EH (cell line): ENCODE measurements at regions not wholly inside any gene's neighbourhood (a gene's known extent, or its start where the extent isn't known, plus 50 kb on each side); places are given as distances from the start of the nearest gene placed in this dataset.
A peak's percentile ranks its signal among the peaks of the same experiment; 100 is the strongest.

Source experiments
- DNase-seq: peaks from one replicate; pipeline ENCODE4 v3.0.0-alpha.2; 2015; ENCODE audit warnings: low read depth

DNA sequence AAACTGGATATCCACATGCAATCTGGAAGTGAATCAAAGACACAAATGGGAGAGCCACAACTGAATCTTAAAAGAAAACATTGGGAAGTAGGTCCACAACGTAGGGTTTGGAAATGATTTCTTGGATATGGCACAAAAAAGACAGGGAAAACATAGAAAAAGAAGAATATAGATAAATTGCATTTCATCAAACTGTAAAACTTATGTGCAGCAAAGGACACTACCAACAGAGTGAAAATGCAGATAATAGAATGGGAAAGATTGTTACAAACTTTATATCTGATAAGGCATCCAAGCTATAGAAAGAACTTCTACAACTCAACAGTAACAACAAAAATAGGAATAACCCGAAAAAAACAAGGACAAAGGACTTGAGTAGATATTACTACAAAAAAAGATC is 89.6 kb downstream of the ZNF280B start:
- no peak for DNase-seq

DNA sequence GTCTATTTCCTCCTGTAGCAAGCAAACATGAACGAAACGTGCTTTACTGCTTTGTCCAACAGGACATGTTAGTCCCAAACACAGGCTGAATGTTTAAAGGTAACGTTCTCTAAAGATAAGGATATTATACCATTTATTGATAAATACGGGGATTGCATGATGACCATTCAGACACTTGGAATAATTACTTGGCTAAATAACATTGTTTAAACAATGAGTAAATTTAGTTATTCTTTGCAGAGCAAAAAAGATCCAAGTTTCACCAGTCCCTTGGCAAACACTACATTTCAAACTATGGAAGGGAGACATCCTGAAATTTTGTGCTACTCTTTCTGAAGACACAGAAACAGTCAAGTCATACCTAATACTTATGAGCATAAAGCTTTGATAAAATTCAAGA is 88.0 kb downstream of the ZNF280B start:
- no peak for DNase-seq

DNA sequence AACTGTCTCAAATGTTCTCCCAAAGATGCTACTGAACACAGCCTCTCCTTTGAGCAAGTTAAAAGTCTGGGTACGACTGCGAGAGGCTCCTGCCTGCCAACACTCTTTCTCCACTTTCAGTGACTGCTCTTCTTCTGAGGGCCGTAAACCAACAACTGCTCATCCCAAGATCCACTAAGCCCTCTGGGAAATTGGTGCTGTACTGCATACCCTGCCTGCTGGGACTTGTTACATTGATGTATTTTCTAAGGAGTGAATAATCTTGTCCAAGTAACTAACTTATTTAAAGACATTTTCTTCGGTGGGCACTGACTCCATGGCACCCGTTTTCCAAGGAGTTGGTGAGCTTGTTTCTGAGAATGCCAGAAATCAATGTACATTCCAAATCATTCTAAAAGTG is 87.2 kb downstream of the ZNF280B start:
- no peak for DNase-seq

DNA sequence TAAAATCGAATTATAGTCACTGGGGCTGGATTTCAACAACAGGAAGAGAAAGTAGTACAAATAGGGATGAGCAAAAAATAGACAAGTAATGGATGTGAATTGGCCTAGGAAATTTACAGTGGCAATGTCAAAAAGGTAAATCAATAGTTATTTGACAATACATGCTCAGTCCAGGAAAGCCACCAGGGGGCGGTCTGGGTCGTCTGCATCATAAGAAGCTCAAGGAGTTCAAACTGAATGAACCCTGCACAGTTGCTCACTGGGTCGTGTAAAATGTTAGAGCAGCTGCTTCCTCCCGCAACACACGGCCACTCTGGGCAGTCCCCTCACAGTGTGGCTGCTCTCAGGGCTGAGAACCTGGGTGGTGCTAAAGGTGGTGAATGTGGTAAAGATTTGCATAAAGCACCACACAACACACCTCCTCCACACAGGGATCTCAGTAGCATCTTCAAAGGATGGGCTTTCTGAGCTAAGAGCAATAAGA is 85.9 kb downstream of the ZNF280B start:
- DNase-seq: peak; percentile 56

DNA sequence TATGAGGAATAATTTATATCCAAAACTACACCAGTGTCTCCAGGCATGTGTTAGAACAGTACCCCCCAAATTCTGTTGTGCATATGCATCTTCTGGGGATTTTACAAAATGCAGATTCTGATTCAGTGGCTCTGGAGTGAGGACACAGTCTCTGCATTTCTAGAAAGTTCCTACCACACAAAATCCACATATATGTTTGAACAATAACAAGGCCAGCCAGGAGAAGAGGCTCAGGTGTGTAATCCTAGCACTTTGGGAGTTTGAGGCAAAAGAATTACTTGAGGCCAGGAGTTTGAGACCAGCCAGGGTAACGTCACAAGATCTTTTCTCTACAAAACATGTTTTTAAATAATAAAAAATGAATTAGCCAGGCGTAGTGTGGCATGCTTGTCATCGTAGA is 84.9 kb downstream of the ZNF280B start:
- no peak for DNase-seq

DNA sequence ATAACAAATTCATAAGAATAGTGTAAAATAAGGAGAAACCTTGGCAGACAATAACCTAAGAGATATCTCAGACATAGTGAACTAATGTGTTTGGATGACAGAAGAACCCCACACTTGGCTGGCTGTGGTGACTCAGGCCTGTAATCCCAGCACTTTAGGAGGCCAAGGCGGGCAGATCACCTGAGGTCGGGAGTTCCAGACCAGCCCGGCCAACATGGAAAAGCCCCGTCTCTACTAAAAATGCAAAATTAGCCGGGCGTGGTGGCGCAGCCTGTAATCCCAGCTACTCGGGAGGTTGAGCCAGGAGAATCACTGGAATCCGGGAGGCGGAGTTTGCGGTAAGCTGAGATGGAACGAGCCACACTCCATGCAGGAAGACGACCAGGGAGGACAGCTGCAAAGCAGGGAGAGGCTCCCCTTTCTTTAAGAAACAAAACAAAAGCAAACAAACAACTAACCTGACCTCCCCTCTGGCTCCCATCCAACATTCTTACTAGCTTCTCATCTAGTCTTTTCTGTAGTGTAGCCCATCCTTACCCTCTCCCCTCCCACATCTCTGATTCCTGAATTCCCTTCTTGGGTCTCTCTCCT is 84.2 kb downstream of the ZNF280B start:
- no peak for DNase-seq

DNA sequence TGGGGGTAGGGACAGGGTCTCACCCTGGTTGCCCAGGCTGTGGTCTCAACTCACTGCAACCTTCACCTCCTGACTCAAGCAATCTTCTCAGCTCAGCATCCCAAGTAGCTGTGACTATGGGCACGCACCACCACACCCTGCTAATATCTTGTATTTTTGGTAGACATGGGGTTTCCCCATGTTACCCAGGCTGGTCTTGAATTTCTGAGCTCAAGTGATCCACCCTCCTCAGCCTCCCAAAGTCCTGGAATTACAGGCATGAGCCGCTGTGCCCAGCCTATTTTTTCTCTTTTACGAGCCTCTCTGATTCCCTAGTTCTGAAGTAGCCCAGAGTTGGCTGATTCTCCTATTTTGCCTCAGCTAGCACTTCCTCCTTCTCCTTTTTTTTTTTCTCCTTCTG is 83.6 kb downstream of the ZNF280B start:
- no peak for DNase-seq

DNA sequence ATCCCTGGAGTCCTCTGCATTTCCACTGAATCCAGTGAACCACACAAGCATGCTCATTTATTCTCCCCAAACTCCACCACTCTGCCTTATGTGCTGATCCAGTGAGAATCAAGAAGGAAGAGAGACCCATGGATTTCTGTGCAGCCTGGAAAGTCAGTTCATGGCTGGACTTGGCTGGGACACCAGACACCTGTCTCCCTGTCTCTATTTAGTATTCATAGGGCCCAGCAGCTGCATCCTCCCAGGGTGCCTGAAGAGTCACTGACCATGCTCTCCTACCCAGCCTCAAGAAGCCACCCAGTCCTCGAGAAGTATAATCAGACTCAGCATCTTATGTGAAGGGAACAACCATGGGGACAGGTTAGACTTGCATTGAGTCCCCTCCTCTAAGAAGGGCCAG is 83.2 kb downstream of the ZNF280B start:
- DNase-seq: no peak

DNA sequence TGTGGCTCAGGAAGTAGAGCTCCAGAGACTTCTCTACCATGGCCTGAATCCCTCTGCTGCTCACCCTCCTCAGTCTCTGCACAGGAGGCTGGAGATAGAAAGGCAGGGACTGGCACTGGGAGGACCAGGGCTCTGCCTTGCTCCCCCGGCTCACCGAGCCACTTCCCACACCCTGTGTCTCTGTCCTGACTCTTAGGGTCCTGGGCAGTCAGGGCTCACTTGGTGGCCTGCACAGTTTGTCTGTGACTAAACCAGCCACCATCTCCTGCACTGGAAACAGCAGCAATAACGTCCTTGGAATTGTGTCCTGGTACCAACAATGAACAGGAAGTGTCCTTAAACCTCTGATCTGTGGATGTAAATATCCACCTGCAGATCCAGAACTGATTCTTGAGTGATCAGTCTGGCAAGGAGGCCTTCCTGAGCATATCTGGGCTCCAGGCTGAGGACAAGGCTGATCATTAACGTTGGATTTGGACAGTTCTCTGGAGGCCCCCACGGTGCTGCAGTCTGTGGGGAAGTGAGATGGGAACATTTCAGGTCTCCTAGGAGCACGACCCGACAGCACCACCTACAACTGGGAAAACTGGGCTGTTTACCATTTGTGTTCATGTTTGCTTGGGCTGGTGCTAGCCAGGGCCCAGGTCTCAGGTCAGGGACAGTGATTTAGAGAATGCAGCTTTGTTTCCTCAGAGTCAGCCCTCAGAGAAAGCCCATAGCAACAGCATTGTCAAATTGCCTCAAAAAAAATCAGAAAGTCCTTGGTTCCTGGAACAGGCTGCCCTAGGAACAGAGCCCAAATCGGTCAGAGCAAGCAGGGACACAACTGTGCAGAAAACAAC is 82.5 kb downstream of the ZNF280B start:
- no peak for DNase-seq

DNA sequence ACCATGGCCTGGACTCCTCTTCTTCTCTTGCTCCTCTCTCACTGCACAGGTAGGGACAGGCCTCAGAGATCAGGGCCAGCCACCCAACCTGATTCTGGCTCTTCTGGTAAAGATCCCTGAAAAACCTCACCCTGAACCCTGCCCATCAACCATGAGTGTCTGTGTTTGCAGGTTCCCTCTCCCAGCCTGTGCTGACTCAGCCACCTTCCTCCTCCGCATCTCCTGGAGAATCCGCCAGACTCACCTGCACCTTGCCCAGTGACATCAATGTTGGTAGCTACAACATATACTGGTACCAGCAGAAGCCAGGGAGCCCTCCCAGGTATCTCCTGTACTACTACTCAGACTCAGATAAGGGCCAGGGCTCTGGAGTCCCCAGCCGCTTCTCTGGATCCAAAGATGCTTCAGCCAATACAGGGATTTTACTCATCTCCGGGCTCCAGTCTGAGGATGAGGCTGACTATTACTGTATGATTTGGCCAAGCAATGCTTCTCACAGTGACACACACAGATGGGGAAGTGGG is 80.9 kb downstream of the ZNF280B start:
- no peak for DNase-seq

DNA sequence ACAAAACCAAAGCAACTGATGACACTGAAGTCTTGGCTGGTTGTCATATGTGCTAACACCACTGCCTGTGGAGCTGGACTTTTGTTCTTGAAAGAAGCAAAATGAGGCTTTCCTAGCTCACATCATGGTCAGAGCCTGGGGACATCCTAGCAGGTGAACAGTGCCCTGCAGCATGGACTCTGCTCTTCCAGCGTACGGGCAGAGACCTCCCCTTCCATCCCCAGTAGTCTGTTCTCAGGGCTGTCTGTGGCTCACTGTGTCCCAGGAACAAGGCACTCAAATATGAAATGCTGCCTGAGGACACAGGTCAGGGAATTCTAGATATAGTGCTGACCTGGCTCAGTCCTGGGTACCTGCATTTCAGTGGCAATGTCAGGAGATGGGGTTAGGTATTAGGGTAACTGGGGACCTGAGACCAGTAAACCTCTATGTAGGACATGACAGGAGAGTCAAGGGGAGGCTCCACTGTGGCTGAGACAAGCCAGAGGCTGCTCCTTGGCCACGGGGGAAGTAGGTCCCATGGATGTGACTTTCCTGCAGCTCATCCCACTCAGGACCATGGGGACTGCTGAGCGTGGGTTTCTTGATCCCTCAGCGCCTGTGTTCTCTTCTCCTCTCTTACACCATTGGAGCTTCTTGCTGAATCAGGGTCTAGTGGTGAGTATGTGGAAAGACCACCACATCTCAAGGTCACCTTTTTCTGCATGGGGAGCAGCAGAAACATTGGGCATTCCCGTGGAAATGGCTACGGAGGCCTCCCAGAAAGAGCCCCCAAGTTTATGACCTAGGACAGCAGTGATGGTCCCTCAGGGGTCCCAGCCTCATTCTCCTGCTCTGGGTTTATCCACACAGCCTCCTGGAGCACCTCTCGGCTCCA is 80.1 kb downstream of the ZNF280B start:
- DNase-seq: no peak

DNA sequence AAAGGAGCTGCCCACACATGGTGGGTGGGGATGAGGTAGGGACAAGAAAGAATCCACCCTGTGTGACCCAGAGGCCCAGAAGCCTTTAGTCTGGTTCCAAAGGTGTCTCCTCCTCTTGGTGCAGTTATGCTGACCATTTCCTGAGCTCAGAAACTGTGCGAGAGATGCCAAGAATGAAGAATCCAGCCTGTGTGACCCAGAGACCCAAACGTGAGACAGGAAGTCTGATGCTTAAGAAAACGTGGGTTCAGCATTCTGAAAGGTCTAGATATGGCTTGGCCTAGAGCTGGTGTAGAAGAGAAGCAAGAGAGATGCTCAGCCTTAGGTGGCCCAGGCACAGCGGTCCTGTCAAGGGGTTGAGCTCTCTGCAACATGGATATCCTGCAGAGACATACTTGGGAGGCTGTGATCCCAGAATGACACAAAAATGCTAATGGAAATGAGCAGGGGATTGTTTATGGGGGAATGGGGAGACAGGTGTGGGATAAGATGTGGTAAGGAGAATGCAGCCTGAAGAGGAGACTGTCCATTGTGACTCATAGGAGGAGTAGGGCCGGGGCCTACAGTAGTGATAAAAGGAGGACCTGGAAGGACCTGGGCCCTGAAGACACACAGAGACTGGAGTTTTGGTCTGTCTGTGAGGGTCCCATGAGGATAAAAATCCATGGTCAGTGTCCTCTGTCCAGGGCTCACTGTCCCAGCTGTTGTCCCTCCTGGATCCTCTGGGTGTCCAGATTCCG is 79.0 kb downstream of the ZNF280B start:
- no peak for DNase-seq

DNA sequence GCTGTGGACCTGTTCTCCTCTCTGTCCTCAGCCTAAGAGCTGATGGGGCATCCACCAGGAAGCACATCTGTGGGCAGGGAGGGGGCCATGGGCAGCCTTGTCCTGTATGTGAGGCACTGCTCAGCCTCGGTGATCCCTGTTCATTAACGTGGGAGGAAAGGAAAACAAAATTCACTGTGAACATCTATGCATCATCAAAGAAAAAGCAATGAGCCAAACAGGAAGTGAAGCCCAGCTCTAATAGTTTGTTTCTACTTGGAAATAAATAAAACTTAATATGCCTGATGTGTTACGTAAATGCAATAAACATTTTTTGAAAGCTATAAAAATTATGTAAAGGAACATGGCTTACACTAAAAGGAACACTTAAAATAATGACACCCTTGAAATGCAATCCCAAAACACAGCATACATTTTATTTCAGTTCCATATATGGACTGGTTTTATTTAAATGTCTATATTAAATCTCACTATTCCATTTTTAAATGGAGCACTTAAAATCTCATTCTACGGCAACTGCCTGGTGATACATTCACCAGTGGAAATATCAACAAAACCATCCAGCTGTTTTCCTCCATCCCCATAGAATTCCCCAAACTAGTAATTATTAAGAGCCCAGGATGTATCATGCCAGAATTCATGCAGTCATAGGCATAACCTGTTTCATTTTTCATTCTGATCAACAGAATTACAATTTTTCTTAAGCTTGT is 78.3 kb downstream of the ZNF280B start:
- no peak for DNase-seq

DNA sequence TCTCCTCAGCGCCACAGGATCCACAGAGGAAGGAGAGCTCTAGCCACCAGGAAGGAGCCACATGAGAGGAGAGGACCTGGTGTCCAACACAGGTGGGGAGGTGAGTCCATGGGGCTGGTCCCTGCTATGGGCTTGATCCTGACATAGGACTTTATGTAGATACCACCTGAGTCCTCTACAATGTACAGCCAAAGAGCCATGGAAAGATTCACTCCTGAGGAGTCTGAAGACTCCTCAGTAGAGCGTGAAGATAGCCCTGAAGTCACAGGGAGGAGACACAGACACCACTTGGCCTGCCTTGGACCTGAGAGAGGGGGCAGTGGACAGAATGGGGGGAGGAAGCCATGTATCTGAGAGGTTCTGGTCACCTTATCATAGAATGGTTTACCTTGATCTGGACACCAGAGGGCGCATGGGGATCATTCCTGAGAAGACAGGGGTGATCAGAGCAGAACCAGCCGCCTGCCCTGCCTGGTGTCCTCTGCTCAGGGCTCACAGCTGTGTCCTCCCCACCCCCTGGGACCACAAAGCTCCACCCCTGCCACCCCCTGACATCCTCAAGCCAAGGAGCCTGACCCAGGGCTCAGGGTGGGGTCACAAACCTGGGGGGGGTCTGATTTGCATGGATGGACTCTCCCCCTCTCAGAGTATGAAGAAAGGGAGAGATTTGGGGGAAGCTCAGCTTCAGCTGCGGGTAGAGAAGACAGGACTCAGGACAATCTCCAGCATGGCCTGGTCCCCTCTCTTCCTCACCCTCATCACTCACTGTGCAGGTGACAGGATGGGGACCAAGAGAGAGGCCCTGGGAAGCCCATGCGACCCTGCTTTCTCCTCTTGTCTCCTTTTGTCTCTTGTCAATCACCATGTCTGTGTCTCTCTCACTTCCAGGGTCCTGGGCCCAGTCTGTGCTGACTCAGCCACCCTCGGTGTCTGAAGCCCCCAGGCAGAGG is 77.0 kb downstream of the ZNF280B start:
- DNase-seq: peak; percentile 60

DNA sequence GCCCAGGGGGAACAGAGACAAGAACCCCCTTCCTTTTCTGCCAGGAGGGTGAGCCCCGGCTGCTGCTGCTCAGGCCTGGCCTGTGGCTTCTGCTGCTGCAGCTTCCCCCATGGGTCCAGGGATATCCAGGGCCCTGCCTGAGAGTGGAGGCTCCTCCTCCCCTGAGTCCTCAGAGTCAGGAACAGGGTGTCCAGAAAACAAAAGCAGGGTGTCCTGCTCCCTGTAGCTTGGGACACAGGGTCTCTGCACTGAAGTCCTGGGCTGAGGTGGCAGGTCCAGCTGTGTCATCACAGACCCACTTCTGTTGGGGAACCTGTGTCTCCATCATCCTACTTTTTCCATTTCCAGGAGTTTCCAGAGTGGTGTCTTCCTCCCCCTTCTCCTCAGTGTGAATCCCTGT is 76.1 kb downstream of the ZNF280B start:
- no peak for DNase-seq

DNA sequence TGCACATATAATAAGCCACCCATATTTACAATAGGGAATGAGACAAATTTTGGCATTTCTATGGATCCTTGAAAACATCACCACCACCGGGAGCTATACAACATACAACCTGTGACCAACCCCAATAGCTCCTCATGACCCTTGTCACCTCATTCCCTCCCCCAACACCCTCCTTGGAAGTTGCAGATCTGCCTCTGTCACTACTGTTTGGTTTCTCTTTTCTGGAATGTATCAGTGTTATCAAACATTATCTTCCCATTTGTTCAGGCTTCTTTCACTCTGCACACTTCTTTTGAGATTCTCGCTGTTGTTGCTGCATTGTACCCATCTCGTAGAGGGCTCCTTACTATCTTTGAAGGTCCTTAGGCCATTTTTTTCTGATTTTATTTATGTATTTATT is 75.6 kb downstream of the ZNF280B start:
- DNase-seq: no peak

DNA sequence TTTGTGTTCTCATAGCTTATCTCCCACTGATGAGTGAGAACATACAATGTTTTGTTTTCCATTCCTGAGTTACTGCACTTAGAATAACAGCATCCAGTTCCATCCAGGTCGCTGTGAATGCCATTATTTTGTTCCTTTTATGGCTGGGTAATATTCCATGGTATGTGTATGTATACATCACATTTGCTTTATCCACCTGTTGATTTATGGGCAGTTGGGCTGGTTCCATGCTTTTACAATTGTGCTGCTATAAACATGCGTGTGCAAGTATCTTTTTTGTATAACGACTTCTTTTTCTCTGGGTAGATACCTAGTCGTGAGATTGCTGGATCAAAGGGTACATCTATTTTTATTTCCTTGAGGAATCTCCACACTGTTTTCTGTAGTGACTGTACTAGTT is 74.8 kb downstream of the ZNF280B start:
- DNase-seq: no peak
